ENCODE measurements at regions not wholly inside any gene's neighbourhood (a gene's known extent, or its start where the extent isn't known, plus 50 kb on each side); places are given as distances from the start of the nearest gene placed in this dataset.
A peak's percentile ranks its signal among the peaks of the same experiment; 100 is the strongest.
"Not testable (repeated sequence)": the region's sequence is repeated elsewhere in the genome, so short reads cannot be mapped to it uniquely, and the experiment has no call there.

GRCh38 chr13:30065181-30065580, 214.8 kb upstream of the UBL3 start:
- peak; percentile 15 for DNase-seq (ENCODE audit: low read depth)

GRCh38 chr13:30063892-30064291, 213.5 kb upstream of the UBL3 start:
- DNase-seq (ENCODE audit: low read depth) = no peak

GRCh38 chr13:30061217-30061616, 210.8 kb upstream of the UBL3 start:
- DNase-seq (ENCODE audit: low read depth) = peak; percentile 10

GRCh38 chr13:30058429-30058828, 208.0 kb upstream of the UBL3 start:
- no peak for DNase-seq (ENCODE audit: low read depth)

GRCh38 chr13:30054546-30054945, 204.1 kb upstream of the UBL3 start:
- DNase-seq (ENCODE audit: low read depth) = not testable (repeated sequence)

- no peak for DNase-seq (ENCODE audit: low read depth)
Measured at GRCh38 chr13:30053939-30054338, 203.5 kb upstream of the UBL3 start.

GRCh38 chr13:30052120-30052519, 201.7 kb upstream of the UBL3 start:
- no peak for DNase-seq (ENCODE audit: low read depth)

- no peak for DNase-seq (ENCODE audit: low read depth)
Measured at GRCh38 chr13:30051531-30052060, 201.2 kb upstream of the UBL3 start.

- no peak for DNase-seq (ENCODE audit: low read depth)
Measured at GRCh38 chr13:30049692-30050091, 199.3 kb upstream of the UBL3 start.

GRCh38 chr13:30047154-30047874, 196.9 kb upstream of the UBL3 start:
- DNase-seq (ENCODE audit: low read depth) = no peak

- DNase-seq (ENCODE audit: low read depth) = peak; percentile 13
Measured at GRCh38 chr13:30045916-30046704, 195.7 kb upstream of the UBL3 start.

GRCh38 chr13:30044932-30045331, 194.5 kb upstream of the UBL3 start:
- DNase-seq (ENCODE audit: low read depth) = no peak

- no peak for DNase-seq (ENCODE audit: low read depth)
Measured at GRCh38 chr13:30043631-30043925, 193.2 kb upstream of the UBL3 start.

- no peak for DNase-seq (ENCODE audit: low read depth)
Measured at GRCh38 chr13:30042891-30043630, 192.6 kb upstream of the UBL3 start.

- no peak for DNase-seq (ENCODE audit: low read depth)
Measured at GRCh38 chr13:30042272-30042671, 191.9 kb upstream of the UBL3 start.

GRCh38 chr13:30039511-30039911, 189.1 kb upstream of the UBL3 start:
- no peak for DNase-seq (ENCODE audit: low read depth)

- DNase-seq (ENCODE audit: low read depth) = no peak
Measured at GRCh38 chr13:30038884-30039283, 188.5 kb upstream of the UBL3 start.

GRCh38 chr13:30037766-30038165, 187.3 kb upstream of the UBL3 start:
- DNase-seq (ENCODE audit: low read depth) = peak; percentile 55

- no peak for DNase-seq (ENCODE audit: low read depth)
Measured at GRCh38 chr13:30037306-30037705, 186.9 kb upstream of the UBL3 start.

- DNase-seq (ENCODE audit: low read depth) = peak; percentile 50
Measured at GRCh38 chr13:30034458-30034795, 184.0 kb upstream of the UBL3 start.

- DNase-seq (ENCODE audit: low read depth) = peak; percentile 73
Measured at GRCh38 chr13:30033681-30034457, 183.5 kb upstream of the UBL3 start.

- DNase-seq (ENCODE audit: low read depth) = no peak
Measured at GRCh38 chr13:30032263-30032662, 181.8 kb upstream of the UBL3 start.
